GM12892 (cell line): ENCODE measurements at regions not wholly inside any gene's neighbourhood (a gene's known extent, or its start where the extent isn't known, plus 50 kb on each side); places are given as distances from the start of the nearest gene placed in this dataset.

Experiments used
- POLR2A ChIP-seq: IDR thresholded peaks from 2 replicates; pipeline ENCODE4 v1.6.1; 2011; ENCODE audit warnings: low read depth, low read length, control low read depth
- POLR2AphosphoS5 ChIP-seq: IDR thresholded peaks from 2 replicates; pipeline ENCODE4 v1.6.1; 2011; ENCODE audit warnings: low read depth, low read length, control low read depth

DNA sequence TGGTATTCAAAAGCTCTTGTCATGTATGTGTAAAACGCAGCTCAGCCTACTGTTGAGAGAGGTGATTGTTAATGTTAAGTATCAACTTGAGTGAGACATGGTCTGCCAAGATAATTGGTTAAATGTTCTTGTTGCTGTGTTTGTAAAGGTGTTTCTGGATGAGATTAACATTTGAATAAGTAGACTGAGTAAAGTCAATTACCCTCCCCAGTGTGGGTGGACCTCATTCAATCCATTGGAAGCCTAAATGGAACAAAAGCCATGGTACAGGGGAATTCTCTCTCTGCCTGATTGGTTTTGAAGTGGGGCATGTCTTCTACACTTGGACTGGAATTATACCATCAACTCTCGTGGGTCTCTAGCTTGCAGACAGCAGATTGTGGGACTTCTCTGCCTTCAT, 63.8 kb upstream of the RERGL start:
- TF ChIP-seq POLR2A (no peak), POLR2AphosphoS5 (no peak)
